Bronchial epithelial cell (primary cell): ENCODE measurements at regions not wholly inside any gene's neighbourhood (a gene's known extent, or its start where the extent isn't known, plus 50 kb on each side); places are given as distances from the start of the nearest gene placed in this dataset.

Source experiments
- DNase-seq: peaks from one replicate; pipeline ENCODE4 v3.0.0-alpha.2; 2010; ENCODE audit warnings: low read depth
- FAIRE-seq: peaks from 2 replicates; lab custom pipeline; 2011; peaks lifted over from hg19 to GRCh38; lab: Jason Lieb, UNC
- H3K27me3 ChIP-seq: 2 replicates; pipeline ENCODE4 v1.5.1; 2011; ENCODE audit warnings: low read length; ENCODE audit not compliant: control insufficient read depth, insufficient read depth
- H3K36me3 ChIP-seq: 2 replicates; pipeline ENCODE4 v1.5.1; 2011; ENCODE audit warnings: low read length; ENCODE audit not compliant: control insufficient read depth, insufficient read depth
- H3K4me3 ChIP-seq: 2 replicates; pipeline ENCODE4 v1.5.1; 2011; ENCODE audit warnings: mild to moderate bottlenecking, low read depth, low read length, control low read depth
- CTCF ChIP-seq: IDR thresholded peaks from 2 replicates; pipeline ENCODE4 v1.5.1; 2011; ENCODE audit warnings: mild to moderate bottlenecking, moderate library complexity, low read length, control low read depth, inconsistent platforms; ENCODE audit not compliant: insufficient read depth, severe bottlenecking

DNA sequence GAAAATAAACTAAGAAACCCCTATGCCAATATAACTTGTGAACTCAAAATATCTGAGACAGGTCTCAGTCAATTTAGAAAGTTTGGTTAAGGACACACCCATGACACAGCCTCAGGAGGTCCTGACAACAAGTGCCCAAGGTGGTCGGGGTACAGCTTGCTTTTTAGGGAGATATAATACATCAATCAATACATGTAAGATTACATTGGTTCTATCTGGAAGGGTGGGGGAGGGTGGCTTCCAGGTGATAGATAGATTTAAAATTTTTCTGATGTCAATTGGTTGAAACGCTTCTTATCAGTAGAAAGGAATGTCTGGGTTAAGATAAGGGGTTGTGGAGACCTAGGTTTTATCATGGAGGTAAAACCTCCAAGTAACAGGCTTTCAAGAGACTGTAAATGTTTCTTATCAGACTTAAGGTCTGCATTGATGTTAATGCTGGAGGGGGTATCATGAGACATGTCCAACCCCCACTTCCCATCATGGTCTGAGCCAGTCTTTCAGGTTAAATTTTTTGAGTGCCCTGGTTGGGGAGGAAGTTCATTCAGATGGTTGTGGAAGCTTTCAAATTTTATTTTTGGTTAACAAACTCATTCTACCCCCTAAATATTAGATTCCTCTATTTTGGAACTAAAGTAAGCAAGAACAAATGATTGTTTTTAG is 82.0 kb upstream of the RASSF8 start:
- Histone ChIP-seq H3K4me3 (no peak overlapping the region), H3K27me3 (peaks cover 1% of the 10 kb centered on the region), H3K36me3 (no peaks in the 10 kb centered on the region)
- no peak for FAIRE-seq
- DNase-seq = no peak
- TF ChIP-seq CTCF = no peak

- peak; percentile 46 for DNase-seq
- Histone ChIP-seq H3K4me3 (no peak overlapping the region), H3K27me3 (peaks cover 1% of the 10 kb centered on the region), H3K36me3 (no peaks in the 10 kb centered on the region)
- no peak for FAIRE-seq
- no peak for TF ChIP-seq CTCF
Measured at GRCh38 chr12:25877446-25877845, 81.0 kb upstream of the RASSF8 start.

DNA sequence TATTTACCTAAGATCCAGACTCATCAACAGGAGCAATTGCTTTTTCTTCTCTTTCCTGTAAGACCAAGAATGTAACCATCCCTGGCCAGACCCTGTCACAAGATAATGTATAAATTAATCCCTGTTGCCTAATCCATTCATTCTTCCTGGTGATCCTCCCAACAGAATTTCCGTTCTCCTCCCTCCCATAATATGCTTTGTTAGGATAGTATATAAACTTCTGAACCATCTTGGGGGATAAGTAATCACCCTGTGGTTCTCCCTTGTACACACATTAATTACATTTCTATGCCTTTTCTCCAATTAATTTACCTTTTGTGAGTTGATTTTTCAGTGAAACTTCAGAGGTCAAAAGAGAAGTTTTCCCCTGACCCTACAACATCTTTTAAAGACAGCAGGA is 76.2 kb upstream of the RASSF8 start:
- no peak for TF ChIP-seq CTCF
- H3K27me3 ChIP-seq = no peaks in the 10 kb centered on the region
- FAIRE-seq = no peak
- H3K4me3 ChIP-seq = no peak overlapping the region
- no peak for DNase-seq
- no peaks in the 10 kb centered on the region for H3K36me3 ChIP-seq

- no peaks in the 10 kb centered on the region for H3K36me3 ChIP-seq
- TF ChIP-seq CTCF = no peak
- no peak overlapping the region for H3K4me3 ChIP-seq
- no peaks in the 10 kb centered on the region for H3K27me3 ChIP-seq
- no peak for DNase-seq
- FAIRE-seq = no peak
Measured at GRCh38 chr12:25883026-25883916, 75.2 kb upstream of the RASSF8 start.

DNA sequence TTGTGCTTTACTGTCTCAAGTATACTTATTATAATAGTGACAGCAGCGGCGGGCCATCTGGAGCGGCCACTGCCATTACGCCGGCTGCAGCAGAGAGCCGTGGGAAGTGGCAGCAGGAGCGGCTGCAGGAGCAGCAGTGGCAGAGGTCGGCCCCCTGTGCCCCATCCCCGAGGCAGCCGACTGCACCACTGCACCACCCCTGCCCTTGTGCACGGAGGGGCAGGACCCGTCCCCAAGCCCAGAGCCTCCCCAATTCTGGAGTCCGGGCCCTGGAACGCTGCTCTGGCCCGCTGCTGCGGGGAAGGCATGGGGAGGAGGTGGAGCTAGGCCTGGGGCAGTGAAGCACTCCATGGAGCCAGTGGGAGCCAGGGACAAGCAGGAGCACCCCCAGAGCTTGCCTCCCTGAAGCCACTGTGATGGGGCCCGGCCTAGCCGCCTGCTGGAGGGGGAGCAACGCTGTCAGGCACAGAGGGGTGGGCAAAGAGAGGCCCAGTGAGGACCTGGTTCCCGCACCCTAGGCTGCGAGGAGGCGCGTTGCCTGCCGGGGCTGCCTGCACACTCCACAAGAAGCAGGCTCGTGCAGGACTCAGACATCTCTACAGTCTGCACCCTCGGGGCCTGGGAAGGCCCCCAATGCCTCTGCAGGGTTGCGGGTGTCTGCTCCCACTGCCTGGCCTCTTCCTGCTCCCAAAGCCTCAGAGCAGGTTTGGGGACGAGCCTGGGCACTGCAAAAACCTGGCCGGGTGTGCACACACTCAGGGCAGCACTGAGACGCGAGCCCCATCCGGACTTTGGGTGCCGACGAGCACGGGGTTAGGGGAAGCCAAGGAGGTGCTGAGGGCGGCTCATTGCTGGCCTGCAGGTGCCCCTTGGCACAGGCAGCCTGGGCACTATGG is 74.2 kb upstream of the RASSF8 start:
- Histone ChIP-seq H3K27me3 (no peaks in the 10 kb centered on the region), H3K36me3 (no peaks in the 10 kb centered on the region), H3K4me3 (no peak overlapping the region)
- TF ChIP-seq CTCF = no peak
- DNase-seq (no peak), FAIRE-seq (no peak)
